T-helper 9 cell (primary cell): ENCODE measurements at regions not wholly inside any gene's neighbourhood (a gene's known extent, or its start where the extent isn't known, plus 50 kb on each side); places are given as distances from the start of the nearest gene placed in this dataset.
A peak's percentile ranks its signal among the peaks of the same experiment; 100 is the strongest.
"Not testable (repeated sequence)": the region's sequence is repeated elsewhere in the genome, so short reads cannot be mapped to it uniquely, and the experiment has no call there.

Experiments used
- DNase-seq: peaks from one replicate; pipeline ENCODE4 v3.0.0-alpha.2; 2020

DNA sequence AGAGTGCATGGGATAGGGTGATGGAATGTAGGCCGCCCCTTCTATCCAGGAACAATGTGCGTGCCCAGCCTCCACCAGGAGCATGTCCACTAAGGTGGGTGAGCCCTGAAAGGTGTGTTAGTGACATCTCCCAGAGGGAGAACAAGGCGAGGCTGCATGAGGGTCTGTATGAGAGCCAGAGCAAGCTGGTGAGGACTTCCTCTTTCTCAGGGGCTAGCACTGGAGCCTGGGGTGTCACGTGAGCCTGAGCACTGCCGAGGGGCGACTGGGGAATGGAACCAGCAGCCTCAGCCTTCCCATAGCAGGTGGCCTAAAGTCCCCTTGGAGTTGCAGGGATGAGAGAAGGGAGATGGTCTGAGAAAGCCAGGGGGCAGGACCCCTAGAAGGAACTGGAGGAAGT is 156.3 kb upstream of the COBL start:
- no peak for DNase-seq

DNA sequence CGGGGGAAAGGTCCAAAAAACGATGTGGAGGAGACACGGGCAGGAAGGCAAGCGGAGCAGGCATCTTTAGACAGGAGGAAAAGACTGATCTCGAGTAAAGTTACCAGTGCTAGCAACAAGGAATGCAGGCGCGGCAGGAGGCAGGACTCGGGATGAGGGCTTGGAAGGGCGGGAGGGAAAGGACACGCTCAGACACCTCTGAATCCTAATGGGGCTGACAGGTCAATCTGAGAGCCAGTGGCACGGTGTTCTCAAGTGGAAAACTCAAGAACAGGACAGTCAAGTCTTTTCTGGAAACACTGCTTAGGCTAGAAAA is 155.3 kb upstream of the COBL start:
- no peak for DNase-seq

DNA sequence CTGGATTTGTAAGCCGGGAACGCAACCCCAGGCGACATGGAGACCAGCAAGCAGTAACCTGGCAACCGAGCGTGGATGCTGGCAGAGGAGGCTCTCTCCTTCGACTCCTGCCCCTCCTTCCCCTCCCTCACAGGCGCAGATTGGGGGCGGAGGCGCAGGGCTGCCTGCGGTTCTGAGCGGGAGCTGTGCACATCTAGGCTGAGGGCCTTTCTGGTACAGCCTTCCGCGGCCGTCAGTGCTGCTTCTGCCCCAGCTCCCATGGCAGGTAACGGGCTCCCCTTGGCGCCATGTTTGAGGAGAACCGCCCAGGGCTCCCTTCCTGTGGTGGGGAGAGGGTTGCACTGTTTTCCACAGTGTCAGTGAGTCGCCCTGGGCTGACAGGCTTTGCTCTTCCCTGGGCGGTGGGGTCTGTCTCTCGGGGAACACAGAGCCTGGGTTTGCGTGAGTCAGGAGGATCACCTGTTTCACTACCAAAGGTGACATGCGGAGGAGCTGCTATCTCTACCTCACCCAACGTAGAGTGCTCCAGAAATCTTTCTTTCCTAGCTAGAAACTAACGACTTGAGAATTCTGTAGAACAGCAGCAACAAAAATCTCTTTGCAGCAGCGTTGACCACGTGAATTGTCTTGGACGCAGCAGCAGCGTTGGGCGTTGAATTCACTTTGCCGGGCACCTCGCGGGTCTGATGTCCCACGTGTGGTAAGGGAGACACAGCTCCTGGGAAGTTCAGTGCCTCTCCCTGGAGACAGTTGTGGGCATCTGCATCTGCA is 154.8 kb upstream of the COBL start:
- no peak for DNase-seq

DNA sequence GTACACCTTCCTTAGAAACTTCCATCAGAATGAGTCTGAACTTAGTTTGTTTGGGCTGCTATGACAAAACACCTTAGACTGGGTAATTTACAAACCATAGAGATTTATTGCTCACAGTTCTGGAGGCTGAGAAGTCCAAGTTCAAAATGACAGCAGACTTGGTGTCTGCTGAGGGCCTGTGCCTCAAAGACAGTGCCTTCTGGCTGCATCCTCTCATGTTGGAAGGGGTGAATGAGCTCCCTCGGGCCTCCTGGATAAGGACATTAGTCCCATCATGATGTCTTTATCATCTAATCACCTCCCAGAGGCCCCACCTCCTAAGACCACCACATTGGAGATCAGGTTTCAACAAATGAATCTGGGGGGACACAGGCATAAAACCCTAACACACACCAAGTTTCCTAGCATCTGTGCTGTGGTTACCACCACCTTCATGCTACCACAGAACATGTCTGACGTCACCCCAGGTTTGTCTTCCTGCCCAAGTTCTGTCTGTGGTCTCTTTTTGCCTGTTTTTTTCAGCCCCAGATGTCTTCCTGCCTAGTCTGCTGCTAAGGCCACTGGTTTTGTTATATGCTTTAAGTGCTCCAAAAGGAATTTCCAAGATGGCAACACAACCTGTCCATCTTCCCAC is 150.9 kb upstream of the COBL start:
- DNase-seq: no peak

DNA sequence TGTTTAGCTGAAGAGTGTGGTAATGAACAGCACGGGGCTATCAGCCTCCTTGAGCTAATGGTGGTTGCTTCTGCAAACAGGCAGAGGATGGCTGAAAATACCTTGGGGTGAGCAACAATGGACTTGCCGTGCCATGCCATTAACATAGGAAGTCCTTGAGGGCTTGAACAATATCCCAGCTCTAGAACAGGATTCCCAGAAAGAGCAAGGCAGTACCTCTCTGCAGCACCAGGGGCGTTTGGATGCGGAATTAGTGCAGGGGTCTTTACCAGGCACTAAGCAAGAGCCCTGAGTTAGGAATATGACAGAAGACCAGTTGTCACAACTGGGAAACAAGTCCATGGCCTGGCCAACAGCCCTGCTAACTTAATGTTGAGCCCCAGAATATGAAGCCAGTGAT is 143.2 kb upstream of the COBL start:
- DNase-seq: no peak

DNA sequence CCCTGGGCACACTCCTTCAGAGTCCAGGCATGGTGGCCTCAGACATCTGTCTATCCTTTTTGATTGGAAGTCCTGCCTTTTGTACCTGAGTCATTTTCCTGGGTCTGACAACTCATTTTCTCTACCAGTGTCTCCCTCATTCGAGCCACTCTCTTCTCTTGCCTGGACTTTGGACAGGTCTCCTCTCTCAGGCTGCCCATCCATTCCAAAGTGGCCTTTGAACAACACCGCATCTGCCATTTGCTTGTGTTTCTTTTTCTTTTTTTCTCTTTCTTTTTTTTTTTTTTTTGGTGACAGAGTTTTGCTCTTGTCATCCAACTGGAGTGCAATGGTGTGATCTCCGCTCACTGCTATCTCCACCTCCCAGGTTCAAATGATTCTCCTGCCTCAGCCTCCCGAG is 142.1 kb upstream of the COBL start:
- no peak for DNase-seq

DNA sequence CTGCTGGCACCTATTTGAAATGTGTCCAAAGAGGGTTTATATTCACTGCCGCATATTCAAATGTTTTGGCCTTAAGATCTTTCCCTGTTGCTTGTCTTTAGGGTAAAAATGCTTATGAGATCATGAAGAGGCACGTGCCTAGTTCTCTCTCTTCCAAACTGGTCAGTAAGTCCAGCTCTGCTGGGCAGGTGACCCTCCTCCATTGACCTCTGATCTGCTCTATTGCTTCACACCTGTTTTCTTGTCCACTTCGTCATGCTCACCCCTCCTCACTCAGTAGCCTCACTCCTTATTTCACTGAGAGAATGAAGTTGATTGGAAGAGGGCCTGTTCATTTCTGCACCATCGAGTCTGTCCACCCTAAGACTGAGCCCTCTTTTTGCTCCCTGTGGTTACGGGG is 140.5 kb upstream of the COBL start:
- no peak for DNase-seq

DNA sequence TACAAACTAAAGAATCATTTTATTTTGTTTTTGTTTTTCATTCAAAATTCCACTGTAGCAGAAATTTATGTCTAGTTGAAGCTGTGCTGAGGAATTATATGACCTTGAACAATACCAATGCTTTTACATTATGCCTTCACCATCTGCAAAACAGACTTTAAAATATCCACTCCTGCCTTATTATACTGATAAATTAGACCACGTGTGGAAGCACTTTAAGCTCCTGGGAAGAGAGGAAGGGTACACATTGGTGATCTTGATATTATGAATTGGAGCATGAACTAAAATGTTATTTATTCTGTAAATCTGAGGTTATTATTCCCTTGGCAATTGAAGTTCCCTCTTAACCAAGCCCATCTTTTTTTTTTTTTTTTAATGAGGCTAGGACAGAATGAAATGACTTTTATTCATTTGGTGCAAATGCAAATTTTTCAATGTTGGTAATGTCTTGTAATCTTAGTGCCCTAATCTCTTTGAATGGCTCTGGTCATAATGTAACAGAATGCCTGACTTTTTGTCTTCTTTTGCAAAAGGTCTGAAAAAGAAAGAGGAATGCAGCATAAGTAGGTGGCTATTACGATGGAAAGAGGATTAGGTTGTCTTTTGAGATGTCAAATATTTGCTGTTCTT is 139.9 kb upstream of the COBL start:
- no peak for DNase-seq

DNA sequence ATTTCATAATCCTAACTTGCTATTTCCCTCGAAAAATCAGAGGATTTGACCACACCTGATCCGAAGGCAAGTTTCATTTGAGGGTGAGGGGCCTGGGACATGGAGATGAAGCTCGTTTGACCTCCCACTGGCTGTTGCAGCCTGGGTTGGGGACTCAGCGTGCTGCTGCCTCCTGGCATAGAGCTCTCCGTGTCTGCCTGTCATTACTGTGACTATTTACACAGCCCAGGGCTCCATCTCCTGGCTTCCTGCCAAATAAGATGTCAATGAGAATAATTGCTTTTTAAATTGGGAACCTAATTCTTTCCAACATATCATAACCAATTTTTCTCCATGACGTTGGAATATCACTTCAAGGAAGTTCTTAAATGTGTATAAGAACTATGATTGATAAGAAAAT is 139.3 kb upstream of the COBL start:
- DNase-seq: no peak

DNA sequence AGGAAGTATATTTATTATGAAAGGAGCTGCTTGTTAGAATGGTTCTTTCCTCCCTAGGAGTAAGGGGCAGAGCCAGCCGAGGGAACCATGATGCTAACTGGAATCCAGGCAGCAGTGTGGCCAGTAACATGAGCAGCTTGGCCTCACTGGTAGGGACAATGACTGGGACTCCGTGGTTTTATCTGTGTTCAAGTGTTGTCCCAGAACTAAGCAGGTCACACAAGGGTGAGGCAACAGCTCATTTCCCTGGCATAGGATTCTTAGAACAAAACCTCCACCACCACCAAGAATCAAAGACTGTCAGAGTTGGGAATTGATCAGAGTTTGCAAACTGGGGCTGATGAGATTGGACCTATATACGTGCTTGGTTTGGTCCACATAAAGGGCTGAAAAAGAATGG is 138.9 kb upstream of the COBL start:
- DNase-seq: no peak

DNA sequence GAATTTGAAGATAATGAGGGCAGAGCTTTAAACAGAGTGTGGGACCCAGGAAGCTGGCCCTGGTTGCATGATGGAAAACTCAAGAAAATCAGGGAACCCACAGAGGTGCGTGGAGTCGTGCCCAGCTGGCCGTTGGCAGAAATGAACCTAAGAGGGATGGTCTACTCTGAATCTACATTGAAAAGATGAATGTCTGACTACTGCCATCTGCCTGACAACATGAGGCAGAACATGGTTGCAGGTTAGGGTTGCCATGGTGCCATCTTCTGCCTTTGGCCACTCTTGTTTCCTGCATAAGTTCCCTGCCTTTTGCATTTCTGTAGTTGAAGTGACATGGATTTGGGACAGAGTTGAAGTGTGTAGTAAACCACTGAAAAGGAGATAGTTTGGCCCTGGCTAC is 138.5 kb upstream of the COBL start:
- no peak for DNase-seq

DNA sequence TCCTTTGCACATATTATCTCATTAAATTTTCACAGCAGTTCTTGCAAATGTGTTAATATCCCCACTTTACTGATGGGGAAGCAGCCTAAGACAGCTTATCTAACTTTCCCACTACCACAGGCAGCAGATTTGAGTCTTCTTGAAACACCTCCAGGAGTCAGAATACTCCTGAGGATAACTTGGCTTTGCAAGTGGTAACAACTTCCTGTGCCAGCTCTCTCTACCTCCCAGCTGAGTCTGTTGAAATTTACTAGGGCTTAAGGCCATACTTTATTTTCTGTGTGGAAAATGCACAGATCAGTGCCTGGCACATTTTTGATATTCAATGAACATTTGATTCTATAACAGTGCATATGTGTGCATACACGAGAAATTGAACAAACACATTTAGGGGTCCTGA is 136.1 kb upstream of the COBL start:
- DNase-seq: no peak

DNA sequence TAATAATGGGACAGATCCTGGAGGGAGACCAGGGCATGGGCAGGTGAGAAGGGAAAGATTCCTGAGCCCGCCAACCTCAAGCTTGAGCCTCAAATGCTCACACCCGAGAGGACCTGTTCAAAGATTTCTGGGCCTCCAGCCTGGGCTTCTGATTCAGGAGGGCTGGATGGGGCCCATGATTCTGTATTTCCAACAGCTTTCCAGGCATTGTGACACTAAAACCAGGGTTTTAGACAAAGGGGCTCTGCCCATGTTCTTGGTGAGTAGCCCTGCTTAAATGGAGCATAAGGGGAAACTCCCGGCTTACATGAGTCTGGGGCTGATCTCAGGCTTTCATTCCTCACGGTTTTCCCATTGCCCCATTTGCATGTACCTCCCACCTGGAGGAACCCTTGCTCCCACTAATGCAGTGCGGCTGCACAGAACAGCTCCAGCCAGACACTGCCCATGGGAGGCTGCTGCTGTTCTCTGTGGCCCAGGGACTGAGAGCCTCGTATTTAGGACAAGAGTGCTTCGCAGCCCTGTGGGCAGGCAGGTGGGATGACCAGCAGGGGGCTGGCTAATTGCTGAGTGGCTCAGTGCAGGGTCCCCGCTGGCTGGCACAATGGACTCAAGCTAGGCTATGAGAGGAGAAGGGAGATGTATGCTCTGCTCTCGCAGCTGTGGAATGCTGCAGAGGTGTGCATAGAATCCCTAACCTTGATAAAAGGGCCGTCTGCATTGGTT is 135.3 kb upstream of the COBL start:
- DNase-seq: no peak

DNA sequence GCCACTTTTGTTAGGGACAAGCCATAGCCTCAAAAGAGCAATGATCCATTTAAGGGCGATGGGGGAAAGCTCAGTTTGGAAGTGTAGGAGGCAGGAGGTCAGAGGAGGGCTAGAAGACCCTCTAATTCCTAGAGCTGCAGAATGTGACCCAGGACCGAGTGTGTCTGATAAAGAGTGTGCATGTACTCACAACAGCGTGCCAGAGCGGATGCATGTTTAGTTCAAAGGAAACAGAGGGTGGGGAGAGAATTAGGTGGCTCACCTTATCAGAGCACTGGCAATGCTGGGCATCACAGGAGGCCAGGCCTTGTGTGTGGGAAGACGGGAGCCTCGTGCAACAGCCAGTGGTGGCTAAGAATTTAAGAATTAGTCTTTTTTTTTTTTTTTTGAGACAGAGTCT is 133.9 kb upstream of the COBL start:
- no peak for DNase-seq

DNA sequence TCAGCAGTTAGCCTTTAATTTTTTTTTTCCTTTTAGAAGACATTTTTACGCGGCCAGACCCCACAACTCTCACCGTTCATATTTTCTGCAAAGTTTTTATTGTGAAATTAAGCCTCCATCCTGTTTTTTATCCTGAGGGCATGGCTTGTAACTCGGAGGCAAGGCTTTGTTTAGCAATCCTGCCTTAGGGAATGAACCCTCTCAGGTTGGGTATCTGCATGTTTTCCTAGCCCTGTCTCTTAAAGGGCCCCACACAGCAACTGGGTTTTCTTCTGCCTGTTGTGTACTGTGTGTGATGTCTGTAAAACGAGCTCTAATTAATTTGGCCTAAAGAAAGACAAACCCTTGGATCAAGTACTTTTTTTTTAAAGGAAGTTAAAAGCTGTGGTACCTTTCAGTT is 130.2 kb upstream of the COBL start:
- no peak for DNase-seq

DNA sequence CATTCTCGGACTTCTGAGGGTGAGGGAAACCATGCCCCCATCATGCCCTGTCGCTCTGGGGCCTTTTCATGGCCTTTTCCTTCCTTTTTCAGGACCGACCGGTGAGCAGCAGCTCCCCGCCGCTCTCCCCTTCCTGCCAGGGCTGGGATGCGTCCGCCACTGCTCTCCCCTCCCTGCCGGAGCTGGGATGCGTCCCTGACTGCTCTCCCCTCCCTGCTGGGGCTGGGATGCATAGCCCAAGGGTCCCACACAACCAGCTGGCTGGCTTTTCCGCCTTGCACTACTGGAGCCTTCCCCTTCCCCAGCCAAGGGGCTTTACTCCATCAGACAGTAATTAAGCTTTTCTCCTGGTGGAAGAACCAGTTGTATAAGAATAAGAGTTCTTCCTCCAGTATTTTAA is 129.7 kb upstream of the COBL start:
- DNase-seq: no peak

DNA sequence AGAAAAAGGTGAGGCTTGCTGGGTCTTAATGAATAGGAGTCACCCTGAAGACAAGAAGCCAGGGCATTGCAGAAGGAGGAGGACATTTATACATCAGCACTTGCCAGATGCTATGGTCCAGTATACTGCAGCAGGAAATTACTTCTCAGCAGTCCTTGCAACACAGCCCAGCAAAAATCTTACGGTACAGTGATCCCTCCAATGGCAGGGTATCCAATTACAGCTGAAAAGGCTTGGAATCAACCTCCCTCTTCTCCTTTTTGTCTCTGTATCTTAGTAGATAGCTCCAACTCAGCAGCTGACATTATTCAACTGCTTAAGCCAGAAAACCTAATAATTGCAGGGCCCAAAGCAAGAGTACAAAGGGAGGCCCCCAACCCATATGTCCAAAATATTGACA is 128.3 kb upstream of the COBL start:
- DNase-seq: no peak

DNA sequence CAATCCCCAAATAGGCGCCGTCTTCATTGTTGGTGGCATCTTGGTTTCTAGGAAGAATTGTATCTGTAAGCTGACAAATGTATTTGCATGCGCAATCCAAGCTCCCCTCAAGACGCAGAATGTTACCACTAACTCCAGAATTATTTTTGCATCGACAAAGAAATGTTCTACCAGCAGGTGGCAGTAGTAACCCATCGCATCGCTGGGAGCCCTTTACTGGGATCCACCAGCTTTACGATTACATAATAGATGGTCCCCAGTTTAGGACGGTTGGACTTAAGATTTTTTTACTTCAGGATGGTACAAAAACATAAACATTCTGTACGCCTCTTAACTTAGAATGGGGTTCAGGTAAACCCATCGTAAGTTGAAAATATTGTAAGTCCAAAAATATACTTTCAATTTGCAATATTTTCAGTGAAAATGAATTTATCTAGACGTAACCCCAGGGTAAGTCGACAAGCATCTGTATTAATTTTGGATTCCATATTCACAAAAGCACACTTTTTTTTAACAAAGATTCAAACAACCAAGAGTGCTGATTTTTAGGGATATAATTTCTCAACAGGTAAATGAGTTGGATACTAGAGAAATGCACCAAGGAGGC is 114.0 kb upstream of the COBL start:
- peak; percentile 2 for DNase-seq

DNA sequence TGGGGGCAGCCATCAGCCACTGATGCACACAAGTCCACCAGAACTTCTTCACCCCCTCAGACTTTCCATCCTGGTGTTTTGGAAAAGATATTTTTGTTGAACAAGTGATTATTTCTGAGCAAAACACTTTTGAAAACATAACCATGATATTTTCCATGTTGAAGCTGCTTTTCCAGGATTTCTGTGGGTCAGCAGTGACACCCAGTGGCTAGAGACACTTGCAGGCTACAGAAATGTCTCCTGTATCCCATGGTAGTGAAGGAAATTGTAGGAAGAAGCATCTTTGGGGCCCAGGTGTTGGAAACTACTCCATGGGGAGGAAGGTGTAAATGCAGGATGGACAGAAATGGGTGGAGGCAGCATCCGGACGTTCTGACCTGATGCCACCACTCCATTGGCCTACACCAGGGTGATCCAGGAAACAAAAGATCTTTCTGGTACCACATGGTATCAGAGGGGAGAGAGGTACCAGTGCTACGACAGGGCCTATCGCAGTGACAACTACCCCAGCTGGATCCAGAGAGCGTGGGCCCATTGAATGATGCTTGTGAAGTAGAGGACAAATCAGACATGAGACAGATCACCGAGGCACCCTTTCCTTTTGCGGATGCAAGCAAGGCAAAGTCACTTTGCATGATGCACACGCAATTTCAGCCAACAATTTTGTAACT is 111.7 kb upstream of the COBL start:
- no peak for DNase-seq

DNA sequence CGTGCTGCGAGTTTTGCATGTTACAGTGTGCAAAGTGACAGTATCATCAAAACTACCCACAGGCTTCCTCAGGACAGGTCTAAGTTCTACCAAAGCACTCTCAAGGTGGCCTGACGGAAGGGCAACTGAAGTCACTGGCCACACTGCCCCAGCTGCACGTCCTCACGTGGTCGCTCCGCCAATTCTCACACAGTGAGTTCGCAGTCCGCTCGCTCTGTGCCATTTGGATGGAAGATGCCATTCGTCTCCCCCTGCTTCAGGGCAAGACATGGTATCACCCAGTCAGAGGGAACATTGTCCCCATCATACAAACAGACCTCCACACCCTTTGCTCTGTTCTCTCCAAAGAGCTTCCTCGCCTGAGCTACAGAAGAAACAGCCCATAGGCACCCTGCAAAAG is 109.6 kb upstream of the COBL start:
- DNase-seq: no peak

DNA sequence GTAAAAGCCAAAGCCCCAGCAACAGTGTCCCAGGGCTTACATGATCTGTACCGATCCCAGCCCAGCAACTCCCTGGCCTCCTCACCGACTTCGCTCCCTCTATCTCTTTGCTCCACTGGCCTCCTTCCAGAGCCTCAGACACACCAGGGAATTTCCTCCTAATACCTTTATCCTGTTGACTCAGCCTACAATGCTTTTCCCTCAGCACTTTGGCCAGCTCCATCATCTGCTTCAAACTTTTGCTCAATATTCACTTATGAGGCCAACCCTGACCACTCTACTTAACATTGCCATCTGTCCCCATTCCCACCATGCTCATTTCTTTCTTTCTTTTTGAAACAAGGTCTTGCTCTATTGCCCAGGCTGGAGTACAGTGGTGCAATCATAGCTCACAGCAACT is 93.3 kb upstream of the COBL start:
- DNase-seq: not testable (repeated sequence)

DNA sequence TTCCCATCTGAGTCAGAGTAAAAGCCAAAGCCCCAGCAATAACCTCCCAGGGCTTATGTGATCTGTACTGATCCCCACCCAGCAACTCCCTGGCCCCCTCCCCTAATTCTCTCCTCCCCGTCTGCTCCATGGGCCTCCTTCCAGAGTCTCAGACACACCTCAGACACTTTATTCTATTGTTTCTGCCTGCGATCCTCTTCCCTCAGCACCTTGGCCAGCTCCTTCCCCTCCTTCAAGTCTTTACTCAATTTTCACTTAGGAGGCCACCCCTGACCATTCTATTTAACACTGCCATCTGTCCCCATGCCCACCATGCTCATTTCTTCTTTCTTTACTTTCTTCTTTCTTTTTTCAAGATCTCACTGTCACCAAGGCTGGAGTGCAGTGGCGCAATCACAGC is 81.0 kb upstream of the COBL start:
- not testable (repeated sequence) for DNase-seq

DNA sequence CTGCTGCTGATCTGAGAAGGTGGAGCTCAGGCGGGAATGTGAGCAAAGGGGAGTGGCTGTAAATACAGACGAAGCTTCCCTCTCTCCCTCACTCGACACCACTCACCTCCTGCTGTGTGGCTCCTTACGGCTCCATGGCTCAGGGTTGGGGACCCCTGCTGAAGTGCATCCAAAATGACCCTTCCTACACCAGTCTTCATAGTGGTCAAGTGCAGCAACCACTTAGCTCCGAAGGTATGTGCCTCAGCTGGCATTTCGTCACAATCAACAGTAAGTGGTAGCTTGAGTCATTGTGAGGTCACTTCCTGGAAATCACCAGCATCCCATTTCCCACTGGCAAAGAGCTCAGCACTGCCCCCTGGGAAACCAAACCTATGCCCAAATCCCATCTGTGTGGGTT is 76.4 kb upstream of the COBL start:
- DNase-seq: not testable (repeated sequence)
